NB4 (cell line): ENCODE measurements at regions not wholly inside any gene's neighbourhood (a gene's known extent, or its start where the extent isn't known, plus 50 kb on each side); places are given as distances from the start of the nearest gene placed in this dataset.

Source experiments
- MYC ChIP-seq: IDR thresholded peaks from 2 replicates; pipeline ENCODE4 v1.6.1; 2011; ENCODE audit warnings: low read depth, low read length
- TF ChIP-seq, protein P1 (sequence below): IDR thresholded peaks from one replicate; pipeline ENCODE4 v1.5.1; 2012; ENCODE audit warnings: low read depth, low read length

DNA sequence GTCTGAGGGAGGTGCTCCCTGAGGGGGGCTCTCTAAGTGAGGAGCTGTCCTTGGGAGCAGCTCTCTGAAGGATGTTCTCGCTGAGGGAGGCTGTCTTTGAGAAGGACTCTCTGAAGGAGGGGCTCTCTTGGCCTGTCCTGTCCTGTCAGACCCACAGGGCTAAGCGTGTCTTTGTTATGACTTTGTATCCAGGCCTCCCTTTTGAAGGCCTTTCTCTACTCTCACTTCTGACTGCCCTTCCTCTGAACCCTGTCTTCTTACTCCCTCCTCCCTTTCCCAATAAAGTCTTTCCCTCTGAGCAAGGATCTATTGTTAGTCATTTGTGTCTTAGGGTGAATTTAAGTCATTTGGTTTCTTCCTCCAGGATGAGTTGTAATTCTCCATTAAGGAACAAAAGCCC, 330.1 kb upstream of the PLET1 start:
- TF ChIP-seq, protein P1, sequence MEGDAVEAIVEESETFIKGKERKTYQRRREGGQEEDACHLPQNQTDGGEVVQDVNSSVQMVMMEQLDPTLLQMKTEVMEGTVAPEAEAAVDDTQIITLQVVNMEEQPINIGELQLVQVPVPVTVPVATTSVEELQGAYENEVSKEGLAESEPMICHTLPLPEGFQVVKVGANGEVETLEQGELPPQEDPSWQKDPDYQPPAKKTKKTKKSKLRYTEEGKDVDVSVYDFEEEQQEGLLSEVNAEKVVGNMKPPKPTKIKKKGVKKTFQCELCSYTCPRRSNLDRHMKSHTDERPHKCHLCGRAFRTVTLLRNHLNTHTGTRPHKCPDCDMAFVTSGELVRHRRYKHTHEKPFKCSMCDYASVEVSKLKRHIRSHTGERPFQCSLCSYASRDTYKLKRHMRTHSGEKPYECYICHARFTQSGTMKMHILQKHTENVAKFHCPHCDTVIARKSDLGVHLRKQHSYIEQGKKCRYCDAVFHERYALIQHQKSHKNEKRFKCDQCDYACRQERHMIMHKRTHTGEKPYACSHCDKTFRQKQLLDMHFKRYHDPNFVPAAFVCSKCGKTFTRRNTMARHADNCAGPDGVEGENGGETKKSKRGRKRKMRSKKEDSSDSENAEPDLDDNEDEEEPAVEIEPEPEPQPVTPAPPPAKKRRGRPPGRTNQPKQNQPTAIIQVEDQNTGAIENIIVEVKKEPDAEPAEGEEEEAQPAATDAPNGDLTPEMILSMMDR, result no peak
- no peak for TF ChIP-seq MYC
